WTC11 (cell line): ENCODE measurements at regions not wholly inside any gene's neighbourhood (a gene's known extent, or its start where the extent isn't known, plus 50 kb on each side); places are given as distances from the start of the nearest gene placed in this dataset.

Source experiments
- ATAC-seq: fragments of 200-7000 bp; cut with Tn5 transposase; 2 replicates; pipeline ENCODE4 v1.10.0; 2021; ENCODE audit warnings: mild to moderate bottlenecking, moderate library complexity
- CTCF ChIA-PET: fragments of 300-600 bp; sonication (Branson Sonifier 250); formaldehyde crosslinking; loops from one replicate; lab custom pipeline; 2021; ENCODE audit warnings: antibody characterized with exemption; lab: Charles Lee
- POLR2A ChIA-PET: fragments of 350-600 bp; sonication (Branson Sonifier 250); formaldehyde crosslinking; loops from one replicate; lab custom pipeline; 2021; ENCODE audit warnings: antibody characterized with exemption; lab: Charles Lee
- DNase-seq: peaks from one replicate; pipeline ENCODE4 v3.0.0; 2021; ENCODE audit warnings: low spot score
- H3K27ac Mint-ChIP-seq: 2 replicates; pipeline ENCODE4 v1.8.0; 2021; ENCODE audit warnings: mixed read lengths
- H3K27me3 Mint-ChIP-seq: 2 replicates; pipeline ENCODE4 v1.8.0; 2021; ENCODE audit warnings: low read depth, mild to moderate bottlenecking, moderate library complexity, mixed read lengths
- H3K36me3 Mint-ChIP-seq: 2 replicates; pipeline ENCODE4 v1.8.0; 2021; ENCODE audit warnings: mixed read lengths
- H3K4me1 Mint-ChIP-seq: 2 replicates; pipeline ENCODE4 v1.8.0; 2022; ENCODE audit warnings: mixed read lengths
- H3K4me3 Mint-ChIP-seq: 2 replicates; pipeline ENCODE4 v1.8.0; 2021; ENCODE audit warnings: mild to moderate bottlenecking, moderate library complexity, mixed read lengths
- H3K9me3 Mint-ChIP-seq: 2 replicates; pipeline ENCODE4 v1.8.0; 2021; ENCODE audit warnings: mixed read lengths
- AR ChIP-seq: fragments of 250-450 bp; sonication (Bioruptor Pico); IDR thresholded peaks from 2 replicates; pipeline ENCODE4 v1.9.0; 2021; ENCODE audit warnings: mild to moderate bottlenecking
- FOXJ3 ChIP-seq: sonication (generic); formaldehyde crosslinking; IDR thresholded peaks from 2 replicates; pipeline ENCODE4 v1.9.0; 2021; ENCODE audit warnings: missing genetic modification reagents, mild to moderate bottlenecking, borderline replicate concordance
- FOXP1 ChIP-seq: sonication (generic); formaldehyde crosslinking; IDR thresholded peaks from 2 replicates; pipeline ENCODE4 v1.8.0; 2022; ENCODE audit warnings: missing genetic modification reagents, mild to moderate bottlenecking, moderate library complexity, borderline replicate concordance
- HMGA2 ChIP-seq: fragments of 250-450 bp; sonication (Bioruptor Pico); IDR thresholded peaks from 2 replicates; pipeline ENCODE4 v1.4.0; 2021; ENCODE audit warnings: mild to moderate bottlenecking, moderate library complexity
- IRF2 ChIP-seq: sonication (generic); formaldehyde crosslinking; IDR thresholded peaks from 2 replicates; pipeline ENCODE4 v1.8.0; 2022; ENCODE audit warnings: low read depth, missing genetic modification reagents, borderline replicate concordance
- MXD4 ChIP-seq: fragments of 250-450 bp; sonication (Bioruptor Pico); IDR thresholded peaks from 2 replicates; pipeline ENCODE4 v1.8.0; 2021; ENCODE audit warnings: mild to moderate bottlenecking, moderate library complexity, borderline replicate concordance
- NR3C1 ChIP-seq: sonication (generic); formaldehyde crosslinking; conservative IDR thresholded peaks from 2 replicates; pipeline ENCODE4 v1.8.1; 2023; ENCODE audit warnings: low read depth, mild to moderate bottlenecking, missing genetic modification reagents
- TP53 ChIP-seq: sonication (generic); formaldehyde crosslinking; IDR thresholded peaks from 2 replicates; pipeline ENCODE4 v1.8.1; 2023; ENCODE audit warnings: mild to moderate bottlenecking, missing genetic modification reagents
- ZBTB43 ChIP-seq: sonication (generic); formaldehyde crosslinking; IDR thresholded peaks from 2 replicates; pipeline ENCODE4 v1.8.1; 2023; ENCODE audit warnings: mild to moderate bottlenecking, missing genetic modification reagents
- ZNF263 ChIP-seq: sonication (generic); formaldehyde crosslinking; IDR thresholded peaks from 2 replicates; pipeline ENCODE4 v1.8.1; 2022; ENCODE audit warnings: low read depth, mild to moderate bottlenecking, moderate library complexity, missing genetic modification reagents
- ZNF532 ChIP-seq: fragments of 250-450 bp; sonication (Bioruptor Pico); IDR thresholded peaks from 2 replicates; pipeline ENCODE4 v1.9.0; 2021; ENCODE audit warnings: mild to moderate bottlenecking, borderline replicate concordance
- TF ChIP-seq, protein P1 (sequence below): sonication (generic); formaldehyde crosslinking; IDR thresholded peaks from 2 replicates; pipeline ENCODE4 v1.8.0; 2023; ENCODE audit warnings: missing genetic modification reagents, mild to moderate bottlenecking, borderline replicate concordance
- TF ChIP-seq, protein P2 (sequence below): sonication (generic); formaldehyde crosslinking; IDR thresholded peaks from 2 replicates; pipeline ENCODE4 v1.8.0; 2022; ENCODE audit warnings: missing genetic modification reagents

- CTCF ChIA-PET, result interaction anchor here (1.5 kb wide), 1 partner anchor 16 kb away, joined by 5 read pairs; no protein-coding TSS in a partner anchor
Observed at GRCh38 chr6:87913974-87914373, 133.7 kb upstream of the SPACA1 start.

GRCh38 chr6:87912102-87912501, 135.5 kb upstream of the SPACA1 start:
- DNase-seq, result no peak
- POLR2A ChIA-PET, result no interaction called here
- no peaks in the 10 kb centered on the region for H3K27me3 Mint-ChIP-seq
- peaks cover 8% of the 10 kb centered on the region for H3K36me3 Mint-ChIP-seq
- no peak for ATAC-seq
- H3K9me3 Mint-ChIP-seq, result peaks cover 20% of the 10 kb centered on the region
- peaks cover 19% of the 10 kb centered on the region for H3K4me1 Mint-ChIP-seq
- TF ChIP-seq, protein P1, sequence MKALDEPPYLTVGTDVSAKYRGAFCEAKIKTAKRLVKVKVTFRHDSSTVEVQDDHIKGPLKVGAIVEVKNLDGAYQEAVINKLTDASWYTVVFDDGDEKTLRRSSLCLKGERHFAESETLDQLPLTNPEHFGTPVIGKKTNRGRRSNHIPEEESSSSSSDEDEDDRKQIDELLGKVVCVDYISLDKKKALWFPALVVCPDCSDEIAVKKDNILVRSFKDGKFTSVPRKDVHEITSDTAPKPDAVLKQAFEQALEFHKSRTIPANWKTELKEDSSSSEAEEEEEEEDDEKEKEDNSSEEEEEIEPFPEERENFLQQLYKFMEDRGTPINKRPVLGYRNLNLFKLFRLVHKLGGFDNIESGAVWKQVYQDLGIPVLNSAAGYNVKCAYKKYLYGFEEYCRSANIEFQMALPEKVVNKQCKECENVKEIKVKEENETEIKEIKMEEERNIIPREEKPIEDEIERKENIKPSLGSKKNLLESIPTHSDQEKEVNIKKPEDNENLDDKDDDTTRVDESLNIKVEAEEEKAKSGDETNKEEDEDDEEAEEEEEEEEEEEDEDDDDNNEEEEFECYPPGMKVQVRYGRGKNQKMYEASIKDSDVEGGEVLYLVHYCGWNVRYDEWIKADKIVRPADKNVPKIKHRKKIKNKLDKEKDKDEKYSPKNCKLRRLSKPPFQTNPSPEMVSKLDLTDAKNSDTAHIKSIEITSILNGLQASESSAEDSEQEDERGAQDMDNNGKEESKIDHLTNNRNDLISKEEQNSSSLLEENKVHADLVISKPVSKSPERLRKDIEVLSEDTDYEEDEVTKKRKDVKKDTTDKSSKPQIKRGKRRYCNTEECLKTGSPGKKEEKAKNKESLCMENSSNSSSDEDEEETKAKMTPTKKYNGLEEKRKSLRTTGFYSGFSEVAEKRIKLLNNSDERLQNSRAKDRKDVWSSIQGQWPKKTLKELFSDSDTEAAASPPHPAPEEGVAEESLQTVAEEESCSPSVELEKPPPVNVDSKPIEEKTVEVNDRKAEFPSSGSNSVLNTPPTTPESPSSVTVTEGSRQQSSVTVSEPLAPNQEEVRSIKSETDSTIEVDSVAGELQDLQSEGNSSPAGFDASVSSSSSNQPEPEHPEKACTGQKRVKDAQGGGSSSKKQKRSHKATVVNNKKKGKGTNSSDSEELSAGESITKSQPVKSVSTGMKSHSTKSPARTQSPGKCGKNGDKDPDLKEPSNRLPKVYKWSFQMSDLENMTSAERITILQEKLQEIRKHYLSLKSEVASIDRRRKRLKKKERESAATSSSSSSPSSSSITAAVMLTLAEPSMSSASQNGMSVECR (CRISPR knock-in tag), result no peak
- TF ChIP-seq ZBTB43 (CRISPR knock-in tag) (no peak), NR3C1 (CRISPR knock-in tag) (no peak)
- TF ChIP-seq, all 79 proteins: peak for 0
- CTCF ChIA-PET, result no interaction called here
- Mint-ChIP-seq H3K4me3 (no peak overlapping the region), H3K27ac (no peak overlapping the region)

More at GRCh38 chr6:87913974-87914373, 133.7 kb upstream of the SPACA1 start:
- ATAC-seq (peak; percentile 34; the same call in 1 of the 2 replicates), DNase-seq (no peak)
- H3K36me3 Mint-ChIP-seq, result peaks cover 8% of the 10 kb centered on the region
- H3K4me1 Mint-ChIP-seq, result peaks cover 14% of the 10 kb centered on the region
- TF ChIP-seq, protein P2, sequence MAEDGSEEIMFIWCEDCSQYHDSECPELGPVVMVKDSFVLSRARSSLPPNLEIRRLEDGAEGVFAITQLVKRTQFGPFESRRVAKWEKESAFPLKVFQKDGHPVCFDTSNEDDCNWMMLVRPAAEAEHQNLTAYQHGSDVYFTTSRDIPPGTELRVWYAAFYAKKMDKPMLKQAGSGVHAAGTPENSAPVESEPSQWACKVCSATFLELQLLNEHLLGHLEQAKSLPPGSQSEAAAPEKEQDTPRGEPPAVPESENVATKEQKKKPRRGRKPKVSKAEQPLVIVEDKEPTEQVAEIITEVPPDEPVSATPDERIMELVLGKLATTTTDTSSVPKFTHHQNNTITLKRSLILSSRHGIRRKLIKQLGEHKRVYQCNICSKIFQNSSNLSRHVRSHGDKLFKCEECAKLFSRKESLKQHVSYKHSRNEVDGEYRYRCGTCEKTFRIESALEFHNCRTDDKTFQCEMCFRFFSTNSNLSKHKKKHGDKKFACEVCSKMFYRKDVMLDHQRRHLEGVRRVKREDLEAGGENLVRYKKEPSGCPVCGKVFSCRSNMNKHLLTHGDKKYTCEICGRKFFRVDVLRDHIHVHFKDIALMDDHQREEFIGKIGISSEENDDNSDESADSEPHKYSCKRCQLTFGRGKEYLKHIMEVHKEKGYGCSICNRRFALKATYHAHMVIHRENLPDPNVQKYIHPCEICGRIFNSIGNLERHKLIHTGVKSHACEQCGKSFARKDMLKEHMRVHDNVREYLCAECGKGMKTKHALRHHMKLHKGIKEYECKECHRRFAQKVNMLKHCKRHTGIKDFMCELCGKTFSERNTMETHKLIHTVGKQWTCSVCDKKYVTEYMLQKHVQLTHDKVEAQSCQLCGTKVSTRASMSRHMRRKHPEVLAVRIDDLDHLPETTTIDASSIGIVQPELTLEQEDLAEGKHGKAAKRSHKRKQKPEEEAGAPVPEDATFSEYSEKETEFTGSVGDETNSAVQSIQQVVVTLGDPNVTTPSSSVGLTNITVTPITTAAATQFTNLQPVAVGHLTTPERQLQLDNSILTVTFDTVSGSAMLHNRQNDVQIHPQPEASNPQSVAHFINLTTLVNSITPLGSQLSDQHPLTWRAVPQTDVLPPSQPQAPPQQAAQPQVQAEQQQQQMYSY (CRISPR knock-in tag), result no peak
- TF ChIP-seq AR (CRISPR knock-in tag) (no peak), FOXJ3 (no peak)
- H3K27me3 Mint-ChIP-seq, result no peaks in the 10 kb centered on the region
- 0 out of 2 replicates have a peak overlapping the region, but pooled peaks have one; percentile 32 for H3K27ac Mint-ChIP-seq
- no peak overlapping the region for H3K4me3 Mint-ChIP-seq
- POLR2A ChIA-PET, result no interaction called here
- H3K9me3 Mint-ChIP-seq, result peaks cover 20% of the 10 kb centered on the region

- H3K27ac Mint-ChIP-seq, result no peak overlapping the region
- ChIA-PET POLR2A (no interaction called here), CTCF (no interaction called here)
- peaks cover 11% of the 10 kb centered on the region; the same call in 1 of the 2 replicates for H3K9me3 Mint-ChIP-seq
- ATAC-seq, result no peak
- H3K4me3 Mint-ChIP-seq, result no peak overlapping the region
- DNase-seq, result no peak
- peaks cover 40% of the 10 kb centered on the region for H3K4me1 Mint-ChIP-seq
- no peaks in the 10 kb centered on the region for H3K27me3 Mint-ChIP-seq
- no peaks in the 10 kb centered on the region for H3K36me3 Mint-ChIP-seq
- TF ChIP-seq FOXP1 (CRISPR knock-in tag), result no peak
- no peak for TF ChIP-seq MXD4
- no peak for TF ChIP-seq IRF2 (CRISPR knock-in tag)
- no peak for TF ChIP-seq HMGA2 (CRISPR knock-in tag)
- no peak for TF ChIP-seq ZBTB43 (CRISPR knock-in tag)
- no peak for TF ChIP-seq ZNF263
- TF ChIP-seq ZNF532 (CRISPR knock-in tag), result no peak
- no peak for TF ChIP-seq TP53
Observed at GRCh38 chr6:87909849-87910248, 137.8 kb upstream of the SPACA1 start.
